IMR-90 (cell line): ENCODE measurements at regions not wholly inside any gene's neighbourhood (a gene's known extent, or its start where the extent isn't known, plus 50 kb on each side); places are given as distances from the start of the nearest gene placed in this dataset.

Experiments used
- ATAC-seq: fragments of 200-7000 bp; cut with Tn5 transposase; 2 replicates; pipeline ENCODE4 v1.9.1; 2020; ENCODE audit warnings: low read depth, mild to moderate bottlenecking, moderate library complexity
- BruUV-seq: library from RNA; stranded (reverse); fragments of 400-500 nt; replicated peaks from 2 replicates; lab custom pipeline; 2021; lab: Mats Ljungman, UMichigan
- CTCF ChIA-PET: fragments of 300-600 bp; formaldehyde crosslinking; extraction: SDS; loops from one replicate; lab custom pipeline; 2021; ENCODE audit warnings: antibody characterized with exemption; lab: Yijun Ruan, JAX
- POLR2A ChIA-PET: fragments of 300-600 bp; sonication (Branson Sonifier 250); formaldehyde crosslinking; loops from one replicate; lab custom pipeline; 2022; ENCODE audit warnings: antibody characterized with exemption; ENCODE audit not compliant: unreplicated experiment; lab: Charles Lee
- DNase-seq: peaks from one replicate; pipeline ENCODE4 v3.0.0; 2013
- H2AFZ ChIP-seq: replicated peaks from 2 replicates; pipeline ENCODE3; 2013; ENCODE audit warnings: low read length, mild to moderate bottlenecking; ENCODE audit not compliant: poor library complexity
- H2AK5ac ChIP-seq: 2 replicates; pipeline ENCODE4 v1.6.1; 2013; ENCODE audit warnings: low read depth, low read length, inconsistent platforms
- H2AK9ac ChIP-seq: replicated peaks from 2 replicates; pipeline ENCODE3; 2013; ENCODE audit warnings: mild to moderate bottlenecking, low read depth, low read length, moderate library complexity; ENCODE audit not compliant: poor library complexity
- H2BK120ac ChIP-seq: 2 replicates; pipeline ENCODE4 v1.6.1; 2013; ENCODE audit warnings: low read depth, low read length, inconsistent platforms
- H2BK15ac ChIP-seq: 3 replicates; pipeline ENCODE4 v1.6.1; 2013; ENCODE audit warnings: low read depth, low read length, inconsistent platforms
- H2BK20ac ChIP-seq: 2 replicates; pipeline ENCODE4 v1.6.1; 2013; ENCODE audit warnings: low read depth, mild to moderate bottlenecking, inconsistent platforms, low read length, moderate library complexity
- H2BK5ac ChIP-seq: 2 replicates; pipeline ENCODE4 v1.6.1; 2013; ENCODE audit warnings: mild to moderate bottlenecking, low read depth, low read length, inconsistent platforms; ENCODE audit not compliant: poor library complexity, severe bottlenecking
- H3K14ac ChIP-seq: replicated peaks from 2 replicates; pipeline ENCODE4 v1.6.1; 2013; ENCODE audit warnings: low read depth, low read length, inconsistent platforms
- H3K18ac ChIP-seq: 2 replicates; pipeline ENCODE4 v1.6.1; 2013; ENCODE audit warnings: low read depth, low read length, control low read depth
- H3K23ac ChIP-seq: 2 replicates; pipeline ENCODE4 v1.6.1; 2013; ENCODE audit warnings: low read depth, low read length, inconsistent platforms
- H3K27ac ChIP-seq: 2 replicates; pipeline ENCODE4 v1.5.1; 2013; ENCODE audit warnings: mild to moderate bottlenecking, control low read depth, low read length; ENCODE audit not compliant: insufficient read depth
- H3K27me3 ChIP-seq: 2 replicates; pipeline ENCODE4 v1.6.1; 2013; ENCODE audit warnings: low read length; ENCODE audit not compliant: control insufficient read depth, insufficient read depth
- H3K36me3 ChIP-seq: 2 replicates; pipeline ENCODE4 v1.6.1; 2013; ENCODE audit warnings: low read length, mixed read lengths; ENCODE audit not compliant: control insufficient read depth, insufficient read depth
- H3K4ac ChIP-seq: 2 replicates; pipeline ENCODE4 v1.6.1; 2013; ENCODE audit warnings: low read depth, low read length, inconsistent platforms
- H3K4me1 ChIP-seq: 2 replicates; pipeline ENCODE4 v1.6.1; 2013; ENCODE audit warnings: low read length, mixed read lengths; ENCODE audit not compliant: control insufficient read depth, insufficient read depth
- H3K4me2 ChIP-seq: 2 replicates; pipeline ENCODE4 v1.6.1; 2013; ENCODE audit warnings: low read depth, mild to moderate bottlenecking, control low read depth, low read length, moderate library complexity
- H3K4me3 ChIP-seq: 2 replicates; pipeline ENCODE4 v1.5.1; 2013; ENCODE audit warnings: low read depth, mild to moderate bottlenecking, control low read depth, low read length, moderate library complexity; ENCODE audit not compliant: insufficient read depth
- H3K56ac ChIP-seq: 2 replicates; pipeline ENCODE4 v1.6.1; 2013; ENCODE audit warnings: low read length, inconsistent platforms; ENCODE audit not compliant: insufficient read depth; ENCODE audit errors: extremely low read depth
- H3K79me1 ChIP-seq, 2 experiments: 2 replicates each; pipeline ENCODE4 v1.6.1; 2013; ENCODE audit warnings: low read length in 2 of 2, inconsistent platforms in 1 of 2, low read depth in 1 of 2
- H3K9ac ChIP-seq: 2 replicates; pipeline ENCODE4 v1.6.1; 2013; ENCODE audit warnings: low read depth, low read length, control low read depth
- H3K9me1 ChIP-seq: 2 replicates; pipeline ENCODE4 v1.6.1; 2013; ENCODE audit warnings: low read length, inconsistent platforms; ENCODE audit not compliant: insufficient read depth
- H3K9me3 ChIP-seq: 2 replicates; pipeline ENCODE4 v1.6.1; 2013; ENCODE audit warnings: low read length; ENCODE audit not compliant: control insufficient read depth, insufficient read depth
- H4K20me1 ChIP-seq: 2 replicates; pipeline ENCODE4 v1.6.1; 2013; ENCODE audit warnings: low read length, inconsistent platforms; ENCODE audit not compliant: insufficient read depth
- H4K5ac ChIP-seq: 2 replicates; pipeline ENCODE4 v1.6.1; 2013; ENCODE audit warnings: mild to moderate bottlenecking, low read depth, low read length, control low read depth
- H4K8ac ChIP-seq, 2 experiments: 2 replicates each; pipeline ENCODE4 v1.6.1; 2013; ENCODE audit warnings: low read depth in 2 of 2, low read length in 2 of 2, control low read depth in 1 of 2, inconsistent platforms in 1 of 2
- H4K91ac ChIP-seq: 2 replicates; pipeline ENCODE4 v1.6.1; 2013; ENCODE audit warnings: low read depth, low read length, inconsistent platforms; ENCODE audit not compliant: insufficient read depth
- BHLHE40 ChIP-seq: fragments of 150-350 bp; IDR thresholded peaks from 2 replicates; pipeline ENCODE4 v1.6.1; 2016; ENCODE audit warnings: mild to moderate bottlenecking, low read depth, low read length
- ELK1 ChIP-seq: fragments of 150-350 bp; IDR thresholded peaks from 2 replicates; pipeline ENCODE4 v1.6.1; 2016; ENCODE audit warnings: low read depth, mild to moderate bottlenecking, low read length, moderate library complexity, borderline replicate concordance
- FOS ChIP-seq: fragments of 150-350 bp; IDR thresholded peaks from 2 replicates; pipeline ENCODE4 v1.6.1; 2016; ENCODE audit warnings: low read depth, low read length
- MXI1 ChIP-seq: IDR thresholded peaks from 2 replicates; pipeline ENCODE4 v1.6.1; 2012; ENCODE audit warnings: low read depth, mild to moderate bottlenecking, low read length, moderate library complexity, borderline replicate concordance
- POLR2A ChIP-seq: IDR thresholded peaks from 2 replicates; pipeline ENCODE4 v1.6.1; 2012; ENCODE audit warnings: mild to moderate bottlenecking, low read depth, low read length
- RFX5 ChIP-seq: IDR thresholded peaks from 2 replicates; pipeline ENCODE4 v1.8.0; 2012; ENCODE audit warnings: low read depth, mild to moderate bottlenecking, low read length, moderate library complexity
- SMC3 ChIP-seq: fragments of 150-350 bp; IDR thresholded peaks from 2 replicates; pipeline ENCODE4 v1.6.1; 2016; ENCODE audit warnings: low read depth, mild to moderate bottlenecking, antibody characterized with exemption, low read length, moderate library complexity
- USF2 ChIP-seq: fragments of 150-350 bp; IDR thresholded peaks from 2 replicates; pipeline ENCODE4 v1.6.1; 2017; ENCODE audit warnings: mild to moderate bottlenecking, antibody characterized with exemption, low read length, low read depth
- WGBS, 2 experiments: methylation state at CpG; one replicate each; pipeline versions ENCODE4 v1.1.5 to v1.1.7; 2013; ENCODE audit warnings: missing lambda C conversion rate in 2 of 2; ENCODE audit not compliant: insufficient read length in 1 of 2; ENCODE audit errors: extremely low coverage in 2 of 2; 5-methylcytosine and 5-hydroxymethylcytosine counted together
- dilution Hi-C: fragments of 300-500 bp; cut with HindIII; formaldehyde crosslinking; loops from one replicate; pipeline ENCODE4 v1.14.3; 2018; ENCODE audit warnings: low sequenced_read_pairs; ENCODE audit not compliant: unreplicated experiment
- in situ Hi-C: fragments of 300-500 bp; cut with MboI; formaldehyde crosslinking; loops from 3 replicates; pipeline ENCODE4 v1.14.3; 2019; ENCODE audit warnings: low sequenced_read_pairs, inconsistent platforms, mixed read lengths
- intact Hi-C: fragments of 100-400 bp; cut with micrococcal nuclease; formaldehyde crosslinking; loops from 2 replicates; pipeline ENCODE4 v1.10.0; 2022

DNA sequence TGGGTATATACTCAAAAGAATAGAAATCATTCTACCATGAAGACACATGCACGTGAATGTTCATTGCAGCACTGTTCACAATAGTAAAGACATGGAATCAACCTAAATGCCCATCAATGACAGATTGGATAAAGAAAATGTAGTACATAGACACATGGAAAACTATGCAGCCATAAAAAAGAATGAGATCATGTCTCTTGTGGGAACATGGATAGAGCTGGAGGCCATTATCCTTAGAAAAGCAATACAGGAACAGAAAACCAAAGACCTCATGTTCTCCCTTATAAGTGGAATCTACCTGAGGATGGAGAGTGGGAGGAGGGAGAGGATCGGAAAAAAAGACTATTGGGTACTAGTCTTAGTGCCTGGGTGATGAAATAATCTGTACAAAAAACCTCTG lies 143.9 kb downstream of the RHOU start:
- intact Hi-C loops, result no loop called here
- H3K27me3 ChIP-seq, result peaks cover 9% of the 10 kb centered on the region
- H3K23ac ChIP-seq, result no peak overlapping the region
- ChIA-PET CTCF (interaction anchor here (0.6 kb wide), 1 partner anchor 32 kb away, joined by 3 read pairs; no protein-coding TSS in a partner anchor), POLR2A (no interaction called here)
- in situ Hi-C loops, result no loop called here
- dilution Hi-C loops, result no loop called here
- no CpG with 5 or more reads among the region's 2 CpGs for WGBS, 2 experiments
- H3K56ac ChIP-seq, result no peak overlapping the region
- H3K9me1 ChIP-seq, result no peaks in the 10 kb centered on the region
- no peaks in the 10 kb centered on the region for H3K36me3 ChIP-seq
- H3K14ac ChIP-seq, result no peak overlapping the region
- H3K4me2 ChIP-seq, result no peak overlapping the region
- no peaks in the 10 kb centered on the region; the same call in 1 of the 2 replicates for H3K4me1 ChIP-seq
- H2AK5ac ChIP-seq, result no peak overlapping the region
- no peak overlapping the region for H2BK120ac ChIP-seq
- no peak overlapping the region for H3K4ac ChIP-seq
- peaks cover 2% of the 10 kb centered on the region; the same call in 1 of the 2 replicates for H3K9me3 ChIP-seq
- H3K79me1 ChIP-seq, result no peaks in the 10 kb centered on the region
- ATAC-seq (no peak), DNase-seq (no peak)
- H2BK20ac ChIP-seq, result no peak overlapping the region
- no peaks in the 10 kb centered on the region for H4K20me1 ChIP-seq
- TF ChIP-seq MXI1 (no peak), USF2 (no peak), ELK1 (no peak), POLR2A (no peak), RFX5 (no peak), FOS (no peak), SMC3 (no peak), BHLHE40 (no peak)
- H2BK5ac ChIP-seq, result no peak overlapping the region
- H3K4me3 ChIP-seq, result no peak overlapping the region
- H4K8ac ChIP-seq, result no peak overlapping the region
- H3K9ac ChIP-seq, result no peak overlapping the region
- no peak overlapping the region for H4K91ac ChIP-seq
- no peak overlapping the region for H2AFZ ChIP-seq
- H4K5ac ChIP-seq, result no peak overlapping the region
- no peak overlapping the region for H2AK9ac ChIP-seq
- no peak overlapping the region for H3K18ac ChIP-seq
- no TSS peak for BruUV-seq
- H3K27ac ChIP-seq, result no peak overlapping the region
- H2BK15ac ChIP-seq, result no peak overlapping the region
